B cell (primary cell): ENCODE measurements at regions not wholly inside any gene's neighbourhood (a gene's known extent, or its start where the extent isn't known, plus 50 kb on each side); places are given as distances from the start of the nearest gene placed in this dataset.

Experiments used
- ATAC-seq: fragments of 200-7000 bp; cut with Tn5 transposase; one replicate; pipeline ENCODE4 v1.10.0; 2021; ENCODE audit warnings: low read depth, mild to moderate bottlenecking, moderate number of reproducible peaks, moderate library complexity
- CTCF ChIA-PET: fragments of 350-600 bp; sonication (Branson Sonifier 250); formaldehyde crosslinking; loops from one replicate; lab custom pipeline; 2021; ENCODE audit warnings: antibody characterized with exemption, inconsistent platforms; lab: Charles Lee
- POLR2A ChIA-PET: fragments of 350-600 bp; sonication (Branson Sonifier 250); formaldehyde crosslinking; loops from one replicate; lab custom pipeline; 2021; ENCODE audit warnings: antibody characterized with exemption; lab: Charles Lee
- DNase-seq: peaks from one replicate; pipeline ENCODE4 v3.0.0; 2013
- H2AFZ ChIP-seq: 2 replicates; pipeline ENCODE4 v1.6.1; 2012; ENCODE audit warnings: mild to moderate bottlenecking, low read depth, low read length; ENCODE audit not compliant: insufficient read depth, poor library complexity, severe bottlenecking
- H3K27ac ChIP-seq, 2 donors: 1 replicate in 1 of 2; 2 replicates in 1 of 2; pipeline ENCODE4 v1.5.1; 2012 to 2013; ENCODE audit warnings: low read length in 2 of 2, mild to moderate bottlenecking in 2 of 2, moderate library complexity in 1 of 2
- H3K27me3 ChIP-seq, 4 experiments: fragments of 200-600 bp in 1 of 4; sonication (generic) in 1 of 4; replicated peaks in 1 of 4; 1 replicate in 2 of 4; 2 replicates in 2 of 4; pipeline versions ENCODE4 v1.6.1 to v1.7.0; 2013 to 2016; ENCODE audit warnings: low read length in 3 of 4, mild to moderate bottlenecking in 2 of 4, mixed read lengths in 1 of 4, moderate library complexity in 1 of 4; ENCODE audit not compliant: insufficient read depth in 4 of 4, control insufficient read depth in 3 of 4; ENCODE audit errors: control extremely low read depth in 1 of 4
- H3K36me3 ChIP-seq, 2 experiments: replicated peaks in 1 of 2; 1 replicate in 1 of 2; 2 replicates in 1 of 2; pipeline versions ENCODE4 v1.6.1 to v1.7.1; 2013; ENCODE audit warnings: low read length in 1 of 2; ENCODE audit not compliant: insufficient read depth in 2 of 2, control insufficient read depth in 1 of 2; ENCODE audit errors: control extremely low read depth in 1 of 2, extremely low read depth in 1 of 2
- H3K4me1 ChIP-seq, 2 donors: fragments of 200-600 bp in 1 of 2; sonication (generic) in 1 of 2; 1 replicate in 1 of 2; 2 replicates in 1 of 2; pipeline versions ENCODE4 v1.5.1 to v1.6.1; 2013 to 2017; ENCODE audit warnings: low read length in 2 of 2; ENCODE audit not compliant: control insufficient read depth in 2 of 2, insufficient read depth in 2 of 2
- H3K4me2 ChIP-seq: replicated peaks from 2 replicates; pipeline ENCODE3; 2012; ENCODE audit warnings: mild to moderate bottlenecking, low read depth, low read length; ENCODE audit not compliant: poor library complexity, severe bottlenecking
- H3K4me3 ChIP-seq, 5 experiments: fragments of 200-600 bp in 1 of 5; sonication (generic) in 1 of 5; 1 replicate in 3 of 5; 2 replicates in 2 of 5; pipeline versions ENCODE4 v1.5.1 to v1.7.0; 2011 to 2016; ENCODE audit warnings: low read length in 4 of 5, mild to moderate bottlenecking in 4 of 5, low read depth in 2 of 5, control low read depth in 1 of 5, moderate library complexity in 1 of 5; ENCODE audit not compliant: insufficient read depth in 1 of 5; ENCODE audit errors: control extremely low read depth in 1 of 5, extremely low read depth in 1 of 5
- H3K79me2 ChIP-seq: fragments of 200-600 bp; sonication (generic); one replicate; pipeline ENCODE4 v1.6.0; 2016; ENCODE audit warnings: low read length; ENCODE audit not compliant: control insufficient read depth, insufficient read depth
- H3K9ac ChIP-seq: fragments of 200-600 bp; sonication (generic); 2 replicates; pipeline ENCODE4 v1.6.1; 2017; ENCODE audit warnings: mild to moderate bottlenecking, low read length, moderate library complexity
- H3K9me3 ChIP-seq, 3 donors: one replicate each; pipeline versions ENCODE4 v1.6.1 to v1.7.1; 2013; ENCODE audit warnings: low read length in 2 of 3; ENCODE audit not compliant: control insufficient read depth in 2 of 3, insufficient read depth in 1 of 3; ENCODE audit errors: control extremely low read depth in 1 of 3
- H4K20me1 ChIP-seq: 2 replicates; pipeline ENCODE4 v1.6.0; 2012; ENCODE audit warnings: mild to moderate bottlenecking, low read length; ENCODE audit not compliant: insufficient read depth, control insufficient read depth, poor library complexity, severe bottlenecking
- H3K27ac Mint-ChIP-seq: one replicate; pipeline ENCODE4 v1.8.0; 2021; ENCODE audit warnings: mixed read lengths
- H3K27me3 Mint-ChIP-seq: one replicate; pipeline ENCODE4 v1.8.0; 2021; ENCODE audit warnings: mixed read lengths
- H3K4me1 Mint-ChIP-seq: one replicate; pipeline ENCODE4 v1.8.0; 2021; ENCODE audit warnings: mixed read lengths
- H3K4me3 Mint-ChIP-seq: one replicate; pipeline ENCODE4 v1.8.0; 2021; ENCODE audit warnings: mixed read lengths
- H3K9me3 Mint-ChIP-seq: one replicate; pipeline ENCODE4 v1.8.0; 2022; ENCODE audit warnings: mixed read lengths; ENCODE audit not compliant: insufficient read depth
- EZH2 ChIP-seq: IDR thresholded peaks from 2 replicates; pipeline ENCODE4 v1.6.1; 2012; ENCODE audit warnings: borderline replicate concordance, low read depth, mild to moderate bottlenecking, moderate library complexity, low read length; ENCODE audit not compliant: insufficient read depth, poor library complexity, severe bottlenecking
- WGBS: methylation state at CpG from one replicate; pipeline ENCODE4 v1.1.5; 2013; ENCODE audit warnings: missing lambda C conversion rate; ENCODE audit not compliant: insufficient coverage; 5-methylcytosine and 5-hydroxymethylcytosine counted together
- intact Hi-C: fragments of 100-400 bp; cut with micrococcal nuclease; formaldehyde crosslinking; loops from one replicate; pipeline ENCODE4 v1.10.0; 2022
- TF ChIP-seq, protein P1 (sequence below): fragments of 200-600 bp; IDR thresholded peaks from one replicate; pipeline ENCODE4 v1.8.0; 2022; ENCODE audit warnings: antibody characterized with exemption, mild to moderate bottlenecking

DNA sequence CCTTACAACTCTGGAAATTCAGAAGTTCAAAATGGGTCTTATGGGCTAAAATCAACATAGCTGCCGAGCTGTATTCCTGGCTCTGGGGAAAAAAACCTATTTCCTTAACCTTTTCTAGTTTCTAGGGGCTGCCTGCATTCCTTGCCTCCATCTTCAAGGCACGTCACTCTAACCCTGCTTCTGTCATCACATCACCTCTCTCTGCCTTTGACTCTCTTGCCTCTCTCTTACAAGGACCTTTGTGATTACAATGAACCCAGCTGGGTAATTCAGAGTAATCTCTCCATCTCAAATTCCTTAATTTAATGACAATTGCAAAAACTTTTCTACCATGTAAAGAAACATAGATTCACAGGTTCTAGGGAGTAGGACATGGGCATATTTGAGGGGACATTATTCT lies 103.1 kb upstream of the SMC2 start:
- Mint-ChIP-seq H3K9me3 (no peaks in the 10 kb centered on the region), H3K4me3 (no peak overlapping the region), H3K27ac (no peak overlapping the region), H3K27me3 (no peaks in the 10 kb centered on the region), H3K4me1 (no peaks in the 10 kb centered on the region)
- no peaks in the 10 kb centered on the region for H4K20me1 ChIP-seq
- ATAC-seq (no peak), DNase-seq (no peak)
- H3K27me3 ChIP-seq = no peaks in the 10 kb centered on the region
- intact Hi-C loops = no loop called here
- no peaks in the 10 kb centered on the region for H3K36me3 ChIP-seq
- ChIA-PET POLR2A (no interaction called here), CTCF (no interaction called here)
- H3K79me2 ChIP-seq = no peaks in the 10 kb centered on the region
- H3K4me2 ChIP-seq = no peak overlapping the region
- no peaks in the 10 kb centered on the region for H3K4me1 ChIP-seq
- no peak overlapping the region for H3K9ac ChIP-seq
- H3K9me3 ChIP-seq = no peaks in the 10 kb centered on the region
- no peak overlapping the region for H3K4me3 ChIP-seq
- H3K27ac ChIP-seq = no peak overlapping the region
- no peak overlapping the region for H2AFZ ChIP-seq
- WGBS = 76% methylated on average over 2 of the region's 2 CpGs
- TF ChIP-seq EZH2 = no peak
- TF ChIP-seq, protein P1, sequence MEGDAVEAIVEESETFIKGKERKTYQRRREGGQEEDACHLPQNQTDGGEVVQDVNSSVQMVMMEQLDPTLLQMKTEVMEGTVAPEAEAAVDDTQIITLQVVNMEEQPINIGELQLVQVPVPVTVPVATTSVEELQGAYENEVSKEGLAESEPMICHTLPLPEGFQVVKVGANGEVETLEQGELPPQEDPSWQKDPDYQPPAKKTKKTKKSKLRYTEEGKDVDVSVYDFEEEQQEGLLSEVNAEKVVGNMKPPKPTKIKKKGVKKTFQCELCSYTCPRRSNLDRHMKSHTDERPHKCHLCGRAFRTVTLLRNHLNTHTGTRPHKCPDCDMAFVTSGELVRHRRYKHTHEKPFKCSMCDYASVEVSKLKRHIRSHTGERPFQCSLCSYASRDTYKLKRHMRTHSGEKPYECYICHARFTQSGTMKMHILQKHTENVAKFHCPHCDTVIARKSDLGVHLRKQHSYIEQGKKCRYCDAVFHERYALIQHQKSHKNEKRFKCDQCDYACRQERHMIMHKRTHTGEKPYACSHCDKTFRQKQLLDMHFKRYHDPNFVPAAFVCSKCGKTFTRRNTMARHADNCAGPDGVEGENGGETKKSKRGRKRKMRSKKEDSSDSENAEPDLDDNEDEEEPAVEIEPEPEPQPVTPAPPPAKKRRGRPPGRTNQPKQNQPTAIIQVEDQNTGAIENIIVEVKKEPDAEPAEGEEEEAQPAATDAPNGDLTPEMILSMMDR = no peak

DNA sequence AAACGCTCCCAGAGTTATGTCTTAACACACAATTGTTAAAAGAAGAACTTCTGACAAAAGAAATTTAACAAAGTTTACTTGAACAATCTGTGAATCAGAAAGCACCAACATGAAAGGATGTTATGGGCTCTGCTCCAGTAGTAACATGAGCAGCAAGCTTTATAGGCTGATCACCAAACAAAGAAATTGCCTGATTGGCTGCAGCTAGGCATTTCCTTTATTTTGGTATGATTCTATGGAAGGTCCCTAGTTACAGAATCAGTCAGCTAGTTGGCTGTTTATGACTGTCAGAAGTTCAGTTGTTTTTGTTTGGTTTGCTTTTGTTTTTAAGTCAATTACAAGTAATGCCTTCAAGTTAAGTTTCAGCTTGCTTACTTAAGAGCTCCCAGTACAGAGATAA lies 102.4 kb upstream of the SMC2 start:
- CTCF ChIA-PET = no interaction called here
- TF ChIP-seq, protein P1 = no peak
- no peak for TF ChIP-seq EZH2

More for the DNA sequence above, 102.4 kb upstream of the SMC2 start:
- DNase-seq (no peak), ATAC-seq (no peak)
- Mint-ChIP-seq H3K27ac (no peak overlapping the region), H3K27me3 (no peaks in the 10 kb centered on the region), H3K9me3 (no peaks in the 10 kb centered on the region), H3K4me3 (no peak overlapping the region), H3K4me1 (no peaks in the 10 kb centered on the region)
- Histone ChIP-seq H3K36me3 (no peaks in the 10 kb centered on the region), H3K4me3 (no peak overlapping the region), H2AFZ (no peak overlapping the region), H3K9me3 (no peaks in the 10 kb centered on the region), H3K4me2 (no peak overlapping the region), H3K4me1 (no peaks in the 10 kb centered on the region), H3K79me2 (no peaks in the 10 kb centered on the region), H3K9ac (no peak overlapping the region), H3K27me3 (no peaks in the 10 kb centered on the region), H4K20me1 (no peaks in the 10 kb centered on the region), H3K27ac (no peak overlapping the region)
- no CpG with 5 or more reads among the region's 1 CpG for WGBS
- intact Hi-C loops = no loop called here
- POLR2A ChIA-PET = no interaction called here
